C4-2B (cell line): ENCODE measurements at regions not wholly inside any gene's neighbourhood (a gene's known extent, or its start where the extent isn't known, plus 50 kb on each side); places are given as distances from the start of the nearest gene placed in this dataset.

Source experiments
- H3K27ac ChIP-seq: fragments of 450-650 bp; 2 replicates; pipeline ENCODE4 v1.5.1; 2017
- ZFX ChIP-seq: fragments of 450-650 bp; IDR thresholded peaks from 2 replicates; pipeline ENCODE4 v1.6.1; 2017
- TF ChIP-seq, protein P1 (sequence below): fragments of 450-650 bp; conservative IDR thresholded peaks from 2 replicates; pipeline ENCODE4 v1.5.1; 2017; ENCODE audit warnings: mild to moderate bottlenecking

DNA sequence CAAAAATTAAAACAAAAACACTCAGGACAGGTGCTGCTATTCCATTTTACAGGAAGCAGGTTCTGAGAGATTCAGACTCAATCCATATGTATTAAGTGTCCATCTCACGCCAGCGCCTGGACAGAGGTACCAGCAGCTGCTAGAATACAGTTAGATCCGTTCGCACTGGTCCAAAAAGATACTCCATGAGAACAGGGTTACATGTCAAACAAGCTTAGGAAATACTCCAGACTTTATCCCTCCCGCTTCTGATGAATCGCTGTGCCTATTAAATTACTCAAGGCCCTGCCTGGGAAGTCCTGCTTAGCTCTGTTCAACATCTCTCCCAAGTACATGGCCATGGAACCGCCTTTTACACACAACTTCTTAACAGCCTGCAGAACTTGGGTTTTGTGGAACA, 50.2 kb upstream of the SLC35C1 start:
- TF ChIP-seq, protein P1, sequence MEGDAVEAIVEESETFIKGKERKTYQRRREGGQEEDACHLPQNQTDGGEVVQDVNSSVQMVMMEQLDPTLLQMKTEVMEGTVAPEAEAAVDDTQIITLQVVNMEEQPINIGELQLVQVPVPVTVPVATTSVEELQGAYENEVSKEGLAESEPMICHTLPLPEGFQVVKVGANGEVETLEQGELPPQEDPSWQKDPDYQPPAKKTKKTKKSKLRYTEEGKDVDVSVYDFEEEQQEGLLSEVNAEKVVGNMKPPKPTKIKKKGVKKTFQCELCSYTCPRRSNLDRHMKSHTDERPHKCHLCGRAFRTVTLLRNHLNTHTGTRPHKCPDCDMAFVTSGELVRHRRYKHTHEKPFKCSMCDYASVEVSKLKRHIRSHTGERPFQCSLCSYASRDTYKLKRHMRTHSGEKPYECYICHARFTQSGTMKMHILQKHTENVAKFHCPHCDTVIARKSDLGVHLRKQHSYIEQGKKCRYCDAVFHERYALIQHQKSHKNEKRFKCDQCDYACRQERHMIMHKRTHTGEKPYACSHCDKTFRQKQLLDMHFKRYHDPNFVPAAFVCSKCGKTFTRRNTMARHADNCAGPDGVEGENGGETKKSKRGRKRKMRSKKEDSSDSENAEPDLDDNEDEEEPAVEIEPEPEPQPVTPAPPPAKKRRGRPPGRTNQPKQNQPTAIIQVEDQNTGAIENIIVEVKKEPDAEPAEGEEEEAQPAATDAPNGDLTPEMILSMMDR: no peak
- no peak for TF ChIP-seq ZFX
- H3K27ac ChIP-seq: no peak overlapping the region

DNA sequence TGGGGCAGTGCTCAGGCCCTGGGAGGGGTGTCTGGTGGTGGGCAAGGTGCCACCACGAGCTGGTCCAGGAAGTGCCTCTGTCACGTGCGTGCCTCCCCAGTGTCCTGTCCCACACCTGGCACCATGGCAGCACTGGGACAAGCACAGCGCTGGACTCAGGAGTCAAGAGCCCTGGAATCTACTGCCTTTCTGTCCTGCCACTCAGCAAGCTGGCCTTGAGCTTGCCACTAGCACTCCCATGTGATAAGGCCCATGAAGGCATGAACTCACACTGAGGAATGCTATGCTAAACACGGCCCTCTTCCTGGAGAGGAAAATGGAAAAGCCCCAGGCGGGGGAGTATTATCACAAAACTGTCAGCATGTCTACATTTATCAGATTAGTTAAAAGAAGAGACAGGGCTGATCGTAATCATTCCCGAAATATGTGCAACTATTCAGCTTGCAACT, 50.7 kb upstream of the SLC35C1 start:
- H3K27ac ChIP-seq: no peak overlapping the region
- TF ChIP-seq, protein P1: no peak
- no peak for TF ChIP-seq ZFX

DNA sequence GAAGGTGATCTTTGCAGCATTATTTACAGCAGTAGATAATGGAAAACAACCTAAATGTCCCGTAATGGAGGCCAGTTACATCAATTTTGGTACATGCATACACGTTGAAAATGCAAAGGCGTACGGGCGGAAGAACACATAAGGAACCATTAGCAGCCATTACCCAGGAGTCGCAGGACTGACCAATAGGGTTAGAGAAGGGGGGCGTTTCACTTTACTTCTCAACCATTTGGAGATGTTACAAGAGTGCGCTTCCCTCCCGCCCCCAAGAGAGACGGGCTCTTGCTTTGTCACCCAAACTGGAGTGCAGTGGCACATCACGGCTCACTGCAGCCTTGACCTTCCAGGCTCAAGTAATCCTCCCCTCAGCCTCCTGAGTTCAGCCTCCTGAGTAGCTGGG, 52.8 kb upstream of the SLC35C1 start:
- TF ChIP-seq, protein P1: no peak
- no peak for TF ChIP-seq ZFX
- H3K27ac ChIP-seq: no peak overlapping the region

DNA sequence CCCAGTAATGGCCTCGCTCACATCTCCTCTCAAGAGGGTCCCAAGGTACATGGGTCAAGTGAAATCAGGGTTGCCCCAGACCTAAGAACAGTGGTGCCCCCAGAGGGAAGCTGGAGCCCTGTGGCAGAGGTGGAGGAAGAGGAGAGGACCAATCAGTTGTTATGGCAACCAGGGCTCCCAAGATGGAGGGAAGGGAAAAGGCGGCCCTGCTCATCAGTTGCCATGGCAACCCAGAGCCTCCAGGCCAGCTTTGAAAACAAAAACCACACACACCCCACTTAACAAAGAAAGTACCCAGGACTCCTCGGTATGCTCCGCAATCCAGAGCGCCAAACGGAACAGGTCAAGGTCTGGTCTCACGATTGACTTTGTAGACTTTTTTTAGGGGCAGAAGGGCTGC, 53.5 kb upstream of the SLC35C1 start:
- H3K27ac ChIP-seq: no peak overlapping the region
- TF ChIP-seq, protein P1: no peak
- TF ChIP-seq ZFX: no peak

DNA sequence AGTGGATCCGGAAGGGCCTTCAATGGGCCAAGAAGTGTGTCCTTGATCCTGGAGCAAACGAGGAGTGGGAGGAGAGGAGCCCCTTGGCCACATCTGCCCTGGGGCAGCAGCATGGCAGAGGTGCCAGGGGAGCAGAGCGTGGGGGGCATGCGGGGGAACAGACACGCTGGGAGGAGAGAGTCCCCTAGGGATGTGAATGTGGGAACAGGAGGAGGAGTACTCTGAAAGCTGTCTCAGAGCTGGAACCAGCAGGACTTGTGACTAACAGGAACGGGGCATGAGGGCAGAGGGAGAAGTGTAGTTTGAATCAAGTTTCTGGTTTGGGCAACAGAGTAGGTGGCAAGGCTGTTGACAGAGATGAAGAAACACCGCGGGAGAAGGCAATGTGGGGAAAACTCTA, 54.5 kb upstream of the SLC35C1 start:
- H3K27ac ChIP-seq: no peak overlapping the region

DNA sequence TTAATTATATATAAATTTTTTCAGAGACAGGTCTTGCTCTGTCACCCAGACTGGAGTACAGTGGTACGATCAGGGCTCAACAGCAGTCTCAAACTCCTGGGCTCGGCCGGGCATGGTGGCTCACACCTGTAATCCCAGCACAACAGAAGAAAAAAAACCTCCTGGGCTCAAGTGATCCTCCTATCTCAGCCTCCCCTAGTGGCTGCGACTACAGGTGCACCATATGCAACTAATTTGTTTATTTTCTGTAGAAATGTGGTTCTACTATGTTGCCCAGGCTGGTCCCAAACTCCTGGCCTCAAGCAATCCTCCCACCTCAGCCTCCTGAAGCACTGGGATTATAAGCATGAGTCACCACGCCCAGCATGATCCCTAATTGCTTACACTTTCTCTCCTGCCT, 56.1 kb upstream of the SLC35C1 start:
- TF ChIP-seq, protein P1: no peak
- no peak for TF ChIP-seq ZFX
- H3K27ac ChIP-seq: no peak overlapping the region

More for the DNA sequence above, 54.5 kb upstream of the SLC35C1 start:
- TF ChIP-seq ZFX: no peak
- TF ChIP-seq, protein P1: no peak

DNA sequence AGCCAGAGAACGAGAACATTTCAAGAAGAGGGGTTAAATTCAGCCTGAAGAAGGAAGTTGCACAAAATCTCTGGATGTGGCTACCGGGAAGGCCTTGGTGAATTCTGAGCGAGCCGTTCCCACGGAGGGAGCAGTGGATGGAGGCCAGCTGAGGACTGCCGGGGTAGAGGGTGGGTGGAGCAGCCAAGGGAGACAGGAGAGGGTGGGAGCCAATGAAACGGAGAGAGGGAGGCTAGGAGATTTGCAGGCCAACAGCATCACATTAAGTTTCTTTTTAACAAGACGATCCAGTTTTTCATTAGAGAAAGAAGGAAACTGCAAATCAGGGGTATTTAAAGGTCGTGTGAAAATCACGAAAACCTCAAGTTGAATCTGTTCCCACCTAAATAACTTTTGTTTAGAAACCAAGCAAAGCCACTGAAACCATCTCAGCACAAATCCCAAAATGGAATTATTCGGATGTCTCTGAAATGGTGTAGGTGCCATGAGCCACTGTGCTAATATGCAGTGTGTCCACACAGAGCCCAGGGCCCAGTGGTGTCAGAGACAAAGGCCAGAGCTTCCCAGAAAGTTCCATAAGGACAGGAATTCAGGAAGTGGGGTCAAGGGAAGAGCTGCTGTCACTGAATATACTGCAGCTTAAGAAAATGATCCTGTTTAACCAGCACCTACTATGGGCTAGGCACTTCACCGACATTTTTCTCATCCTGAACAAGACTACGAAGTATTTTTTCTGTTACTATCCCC, 59.7 kb upstream of the SLC35C1 start:
- TF ChIP-seq ZFX: no peak
- TF ChIP-seq, protein P1: no peak
- no peak overlapping the region for H3K27ac ChIP-seq
